C4-2B (cell line): ENCODE measurements at regions not wholly inside any gene's neighbourhood (a gene's known extent, or its start where the extent isn't known, plus 50 kb on each side); places are given as distances from the start of the nearest gene placed in this dataset.
"Not testable (repeated sequence)": the region's sequence is repeated elsewhere in the genome, so short reads cannot be mapped to it uniquely, and the experiment has no call there.

Experiments used
- H3K27ac ChIP-seq: fragments of 450-650 bp; 2 replicates; pipeline ENCODE4 v1.5.1; 2017
- CTCF ChIP-seq: fragments of 450-650 bp; conservative IDR thresholded peaks from 2 replicates; pipeline ENCODE4 v1.5.1; 2017; ENCODE audit warnings: mild to moderate bottlenecking
- ZFX ChIP-seq: fragments of 450-650 bp; IDR thresholded peaks from 2 replicates; pipeline ENCODE4 v1.6.1; 2017

GRCh38 chr10:117492504-117492903, 50.0 kb upstream of the EMX2 start:
- TF ChIP-seq ZFX (no peak), CTCF (no peak)
- H3K27ac ChIP-seq = no peak overlapping the region

GRCh38 chr10:117488004-117488403, 54.5 kb upstream of the EMX2 start:
- TF ChIP-seq CTCF = no peak
- TF ChIP-seq ZFX = no peak
- H3K27ac ChIP-seq = no peak overlapping the region

- H3K27ac ChIP-seq = 0 out of 2 replicates have a peak overlapping the region, but pooled peaks have one; percentile 7
- TF ChIP-seq ZFX (no peak), CTCF (no peak)
Measured at GRCh38 chr10:117486606-117487005, 55.9 kb upstream of the EMX2 start.

GRCh38 chr10:117483056-117483590, 59.4 kb upstream of the EMX2 start:
- H3K27ac ChIP-seq = peak overlapping the region; percentile 9; the same call in 1 of the 2 replicates
- TF ChIP-seq CTCF (no peak), ZFX (no peak)

- not testable (repeated sequence) for H3K27ac ChIP-seq
Measured at GRCh38 chr10:117481011-117481410, 61.5 kb upstream of the EMX2 start.

GRCh38 chr10:117480097-117480496, 62.4 kb upstream of the EMX2 start:
- TF ChIP-seq ZFX = no peak
- no peak for TF ChIP-seq CTCF

GRCh38 chr10:117477961-117478670, 64.4 kb upstream of the EMX2 start:
- H3K27ac ChIP-seq = no peak overlapping the region
- TF ChIP-seq ZFX = no peak
- peak; percentile 31 for TF ChIP-seq CTCF

More at GRCh38 chr10:117480097-117480496, 62.4 kb upstream of the EMX2 start:
- no peak overlapping the region for H3K27ac ChIP-seq
